ENCODE measurements at regions not wholly inside any gene's neighbourhood (a gene's known extent, or its start where the extent isn't known, plus 50 kb on each side); places are given as distances from the start of the nearest gene placed in this dataset.

- no peaks in the 10 kb centered on the region for H3K36me3 ChIP-seq (ENCODE audit: control insufficient read depth, insufficient read depth, low read length)
- no peak overlapping the region for H3K4me3 ChIP-seq (replicated peaks; ENCODE audit: low read depth, low read length)
- no peaks in the 10 kb centered on the region; the same call in 1 of the 2 replicates for H3K27me3 ChIP-seq (replicated peaks; ENCODE audit: control insufficient read depth, insufficient read depth, low read length)
- no peak for TF ChIP-seq CTCF (IDR thresholded peaks at IDR 0.05; ENCODE audit: insufficient read depth, low read length, poor library complexity, severe bottlenecking)
- DNase-seq (ENCODE audit: extremely low read depth, insufficient read length): no peak
These were observed 53.1 kb upstream of the ZNF648 start for GRCh38 chr1:182114627-182115023.

- Histone ChIP-seq H3K4me3 (replicated peaks; ENCODE audit: low read depth, low read length) (no peak overlapping the region), H3K36me3 (ENCODE audit: control insufficient read depth, insufficient read depth, low read length) (no peaks in the 10 kb centered on the region), H3K27me3 (replicated peaks; ENCODE audit: control insufficient read depth, insufficient read depth, low read length) (no peaks in the 10 kb centered on the region; the same call in 1 of the 2 replicates)
- no peak for TF ChIP-seq CTCF (IDR thresholded peaks at IDR 0.05; ENCODE audit: insufficient read depth, low read length, poor library complexity, severe bottlenecking)
- DNase-seq (ENCODE audit: extremely low read depth, insufficient read length): no peak
These were observed 52.5 kb upstream of the ZNF648 start for GRCh38 chr1:182113879-182114626.

- no peak for TF ChIP-seq CTCF (IDR thresholded peaks at IDR 0.05; ENCODE audit: insufficient read depth, low read length, poor library complexity, severe bottlenecking)
- no peaks in the 10 kb centered on the region for H3K36me3 ChIP-seq (ENCODE audit: control insufficient read depth, insufficient read depth, low read length)
- DNase-seq (ENCODE audit: extremely low read depth, insufficient read length): no peak
These were observed 50.0 kb upstream of the ZNF648 start for GRCh38 chr1:182111496-182111895.

More at GRCh38 chr1:182111496-182111895, 50.0 kb upstream of the ZNF648 start:
- H3K4me3 ChIP-seq (replicated peaks; ENCODE audit: low read depth, low read length): no peak overlapping the region
- H3K27me3 ChIP-seq (replicated peaks; ENCODE audit: control insufficient read depth, insufficient read depth, low read length): no peaks in the 10 kb centered on the region
